ENCODE measurements at regions not wholly inside any gene's neighbourhood (a gene's known extent, or its start where the extent isn't known, plus 50 kb on each side); places are given as distances from the start of the nearest gene placed in this dataset.

- ChIA-PET POLR2A (ENCODE audit: low non-redundant PET) (no interaction called here), CTCF (no interaction called here)
- H3K27ac ChIP-seq (ENCODE audit: low read depth, low read length, poor library complexity, severe bottlenecking) = no peak overlapping the region
- no peaks in the 10 kb centered on the region for H3K36me3 ChIP-seq (ENCODE audit: insufficient read depth, low read length, poor library complexity, severe bottlenecking)
- no TSS peak for BruUV-seq (replicated peaks)
- H3K9me3 ChIP-seq (ENCODE audit: low read depth, low read length, poor library complexity, severe bottlenecking) = no peaks in the 10 kb centered on the region
- no peak overlapping the region for H3K4me3 ChIP-seq (ENCODE audit: low read depth, low read length, poor library complexity, severe bottlenecking)
- no peaks in the 10 kb centered on the region for H3K27me3 ChIP-seq (replicated peaks; ENCODE audit: insufficient read depth, low read depth, low read length, poor library complexity)
- H3K4me1 ChIP-seq (ENCODE audit: insufficient read depth, low read length, poor library complexity, severe bottlenecking) = peaks cover 9% of the 10 kb centered on the region
- peak; percentile 35 for DNase-seq (ENCODE audit: low spot score)
- intact Hi-C loops (cut with micrococcal nuclease; ENCODE audit: unreplicated experiment) = no loop called here
- no peak for TF ChIP-seq EZH2 (IDR thresholded peaks at IDR 0.05; ENCODE audit: borderline replicate concordance, low read depth, low read length, poor library complexity, severe bottlenecking)
- TF ChIP-seq CTCF (conservative IDR thresholded peaks at IDR 0.05; ENCODE audit: low read depth, low read length) = no peak
These were observed 147.8 kb downstream of the TOMM20 start for GRCh38 chr1:234980645-234981396.

GRCh38 chr1:234980291-234980644 lies 148.4 kb downstream of the TOMM20 start:
- Histone ChIP-seq H3K36me3 (ENCODE audit: insufficient read depth, low read length, poor library complexity, severe bottlenecking) (no peaks in the 10 kb centered on the region), H3K27ac (ENCODE audit: low read depth, low read length, poor library complexity, severe bottlenecking) (no peak overlapping the region), H3K27me3 (replicated peaks; ENCODE audit: insufficient read depth, low read depth, low read length, poor library complexity) (no peaks in the 10 kb centered on the region), H3K9me3 (ENCODE audit: low read depth, low read length, poor library complexity, severe bottlenecking) (no peaks in the 10 kb centered on the region), H3K4me3 (ENCODE audit: low read depth, low read length, poor library complexity, severe bottlenecking) (no peak overlapping the region), H3K4me1 (ENCODE audit: insufficient read depth, low read length, poor library complexity, severe bottlenecking) (peaks cover 9% of the 10 kb centered on the region)
- TF ChIP-seq CTCF (conservative IDR thresholded peaks at IDR 0.05; ENCODE audit: low read depth, low read length) (no peak), EZH2 (IDR thresholded peaks at IDR 0.05; ENCODE audit: borderline replicate concordance, low read depth, low read length, poor library complexity, severe bottlenecking) (no peak)
- intact Hi-C loops (cut with micrococcal nuclease; ENCODE audit: unreplicated experiment) = no loop called here
- DNase-seq (ENCODE audit: low spot score) = no peak
- ChIA-PET CTCF (no interaction called here), POLR2A (ENCODE audit: low non-redundant PET) (no interaction called here)
- no TSS peak for BruUV-seq (replicated peaks)

- TF ChIP-seq EZH2 (IDR thresholded peaks at IDR 0.05; ENCODE audit: borderline replicate concordance, low read depth, low read length, poor library complexity, severe bottlenecking) = no peak
- no TSS peak for BruUV-seq (replicated peaks)
- Histone ChIP-seq H3K4me3 (ENCODE audit: low read depth, low read length, poor library complexity, severe bottlenecking) (no peak overlapping the region), H3K36me3 (ENCODE audit: insufficient read depth, low read length, poor library complexity, severe bottlenecking) (no peaks in the 10 kb centered on the region), H3K9me3 (ENCODE audit: low read depth, low read length, poor library complexity, severe bottlenecking) (no peaks in the 10 kb centered on the region), H3K27ac (ENCODE audit: low read depth, low read length, poor library complexity, severe bottlenecking) (no peak overlapping the region), H3K27me3 (replicated peaks; ENCODE audit: insufficient read depth, low read depth, low read length, poor library complexity) (no peaks in the 10 kb centered on the region), H3K4me1 (ENCODE audit: insufficient read depth, low read length, poor library complexity, severe bottlenecking) (peaks cover 8% of the 10 kb centered on the region)
- DNase-seq (ENCODE audit: low spot score) = no peak
- intact Hi-C loops (cut with micrococcal nuclease; ENCODE audit: unreplicated experiment) = no loop called here
- ChIA-PET CTCF (no interaction called here), POLR2A (ENCODE audit: low non-redundant PET) (no interaction called here)
These were observed 149.0 kb downstream of the TOMM20 start for GRCh38 chr1:234979296-234980279.
